DMS79 treated with DMSO at 0.1 percent for 48 hours (cell line): ENCODE measurements at regions not wholly inside any gene's neighbourhood (a gene's known extent, or its start where the extent isn't known, plus 50 kb on each side); places are given as distances from the start of the nearest gene placed in this dataset.

Experiments used
- DNase-seq: peaks from one replicate; lab custom pipeline; 2025; lab: John Stamatoyannopoulos, UW

GRCh38 chr13:109883181-109884180 is 97.1 kb upstream of the IRS2 start:
- no peak for DNase-seq

GRCh38 chr13:109881961-109882558 is 95.7 kb upstream of the IRS2 start:
- no peak for DNase-seq

- no peak for DNase-seq
Observed at GRCh38 chr13:109881347-109881725, 95.0 kb upstream of the IRS2 start.

- DNase-seq: no peak
Observed at GRCh38 chr13:109880371-109881346, 94.3 kb upstream of the IRS2 start.

GRCh38 chr13:109879338-109879737 is 93.0 kb upstream of the IRS2 start:
- DNase-seq: no peak

GRCh38 chr13:109877809-109878208 is 91.4 kb upstream of the IRS2 start:
- no peak for DNase-seq

GRCh38 chr13:109875746-109876145 is 89.4 kb upstream of the IRS2 start:
- DNase-seq: no peak

- peak; percentile 51 for DNase-seq
Observed at GRCh38 chr13:109874484-109875454, 88.4 kb upstream of the IRS2 start.

GRCh38 chr13:109873351-109874123 is 87.2 kb upstream of the IRS2 start:
- no peak for DNase-seq

- no peak for DNase-seq
Observed at GRCh38 chr13:109872864-109873263, 86.5 kb upstream of the IRS2 start.

- no peak for DNase-seq
Observed at GRCh38 chr13:109870696-109871370, 84.5 kb upstream of the IRS2 start.

- DNase-seq: no peak
Observed at GRCh38 chr13:109870274-109870673, 83.9 kb upstream of the IRS2 start.

GRCh38 chr13:109869312-109870237 is 83.2 kb upstream of the IRS2 start:
- DNase-seq: peak; percentile 99

- peak; percentile 78 for DNase-seq
Observed at GRCh38 chr13:109868578-109869311, 82.4 kb upstream of the IRS2 start.

GRCh38 chr13:109867766-109868165 is 81.4 kb upstream of the IRS2 start:
- DNase-seq: no peak

GRCh38 chr13:109862627-109863026 is 76.2 kb upstream of the IRS2 start:
- peak; percentile 84 for DNase-seq

- DNase-seq: no peak
Observed at GRCh38 chr13:109859898-109860297, 73.5 kb upstream of the IRS2 start.
